ENCODE measurements at regions not wholly inside any gene's neighbourhood (a gene's known extent, or its start where the extent isn't known, plus 50 kb on each side); places are given as distances from the start of the nearest gene placed in this dataset.

DNA sequence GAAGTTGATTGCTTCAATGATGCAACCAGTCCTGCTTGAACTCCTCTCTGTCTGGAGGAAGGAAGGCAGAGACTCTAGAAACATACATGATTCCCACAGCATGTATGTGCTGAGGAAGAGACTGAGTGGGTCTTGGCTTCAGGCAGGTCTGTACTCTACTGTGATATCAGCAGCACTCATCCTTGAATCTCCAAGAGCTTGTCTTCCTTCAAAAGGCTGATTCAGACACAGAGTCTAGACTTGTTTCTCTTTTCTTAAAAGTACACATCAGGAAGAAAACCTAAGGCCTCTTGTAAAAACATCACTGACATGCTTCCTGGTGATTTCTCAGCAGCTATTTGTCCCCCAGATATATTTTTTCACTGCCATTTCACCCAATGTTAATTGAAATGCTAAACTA, 155.7 kb upstream of the HEY2 start:
- H3K27ac ChIP-seq (ENCODE audit: low read depth in 1 of 2, low read length in 1 of 2): no peak overlapping the region
- no peak overlapping the region for H3K4me3 ChIP-seq (ENCODE audit: low read length in 2 of 2)
- no peaks in the 10 kb centered on the region for H3K9me3 ChIP-seq (ENCODE audit: control insufficient read depth in 2 of 2, insufficient read depth in 1 of 2, low read length in 1 of 2)
- H3K4me1 ChIP-seq (ENCODE audit: control insufficient read depth in 2 of 2, insufficient read depth in 2 of 2, low read length in 2 of 2): no peaks in the 10 kb centered on the region
- no peak for DNase-seq (ENCODE audit: low read depth in 6 of 9, low spot score in 9 of 9)
- no peaks in the 10 kb centered on the region for H3K27me3 ChIP-seq (ENCODE audit: control insufficient read depth in 2 of 2, insufficient read depth in 1 of 2, low read length in 1 of 2)
- no peaks in the 10 kb centered on the region for H3K36me3 ChIP-seq (ENCODE audit: control insufficient read depth in 2 of 2, insufficient read depth in 2 of 2, low read length in 1 of 2)

GRCh38 chr6:125596020-125596419, 153.4 kb upstream of the HEY2 start:
- DNase-seq (ENCODE audit: low read depth in 6 of 9, low spot score in 9 of 9): no peak
- 91% methylated on average over 3 of the region's 3 CpGs for WGBS

DNA sequence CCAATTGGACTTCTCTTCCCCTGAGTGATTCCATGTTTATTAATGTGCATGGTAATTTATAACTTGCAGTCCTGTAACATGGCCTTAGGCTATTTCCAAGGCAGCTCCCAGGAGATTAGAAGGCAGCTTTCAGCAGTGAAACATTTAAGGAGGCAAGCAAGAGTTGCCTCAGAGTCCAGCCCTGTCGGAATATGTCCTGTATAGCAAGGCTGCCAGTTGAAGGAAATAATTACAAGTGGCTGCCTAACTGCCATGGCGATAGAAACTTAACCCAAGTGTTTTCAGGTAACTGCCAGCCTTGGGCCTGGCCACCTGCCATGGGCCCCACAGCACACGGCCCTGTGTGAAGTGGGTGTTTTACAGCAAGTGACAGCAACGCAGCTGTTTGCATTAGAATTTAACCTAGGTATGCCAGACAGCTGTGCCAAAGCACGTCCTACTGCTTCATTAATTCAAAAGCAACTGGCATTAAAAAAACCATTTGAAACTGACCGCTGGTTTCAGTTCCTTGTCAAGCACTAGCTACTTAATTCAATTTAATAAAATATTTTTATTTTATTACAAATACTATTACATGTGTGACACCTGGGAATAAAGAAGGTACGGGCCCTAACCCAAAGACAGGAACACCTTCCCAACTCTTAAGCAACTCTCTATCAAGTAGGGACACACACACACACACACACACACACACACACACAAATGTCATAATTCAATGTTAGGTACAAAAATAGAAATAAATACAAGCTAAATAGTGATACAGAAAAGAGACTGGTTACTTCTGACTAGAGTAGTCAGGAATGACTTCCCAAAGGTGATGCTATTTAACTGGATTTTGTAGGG, 151.8 kb upstream of the HEY2 start:
- WGBS: 90% methylated on average over 7 of the region's 7 CpGs

More at GRCh38 chr6:125596020-125596419, 153.4 kb upstream of the HEY2 start:
- H3K4me3 ChIP-seq (ENCODE audit: low read length in 2 of 2): no peak overlapping the region
- no peaks in the 10 kb centered on the region for H3K27me3 ChIP-seq (ENCODE audit: control insufficient read depth in 2 of 2, insufficient read depth in 1 of 2, low read length in 1 of 2)
- no peaks in the 10 kb centered on the region for H3K36me3 ChIP-seq (ENCODE audit: control insufficient read depth in 2 of 2, insufficient read depth in 2 of 2, low read length in 1 of 2)
- no peaks in the 10 kb centered on the region for H3K9me3 ChIP-seq (ENCODE audit: control insufficient read depth in 2 of 2, insufficient read depth in 1 of 2, low read length in 1 of 2)
- H3K27ac ChIP-seq (ENCODE audit: low read depth in 1 of 2, low read length in 1 of 2): no peak overlapping the region
- no peaks in the 10 kb centered on the region for H3K4me1 ChIP-seq (ENCODE audit: control insufficient read depth in 2 of 2, insufficient read depth in 2 of 2, low read length in 2 of 2)

GRCh38 chr6:125598422-125598821, 151.0 kb upstream of the HEY2 start:
- WGBS: 92% methylated on average over 5 of the region's 5 CpGs
- DNase-seq (ENCODE audit: low read depth in 6 of 9, low spot score in 9 of 9): no peak

More for the DNA sequence above, 151.8 kb upstream of the HEY2 start:
- no peak for DNase-seq (ENCODE audit: low read depth in 6 of 9, low spot score in 9 of 9)
- Histone ChIP-seq H3K9me3 (ENCODE audit: control insufficient read depth in 2 of 2, insufficient read depth in 1 of 2, low read length in 1 of 2) (no peaks in the 10 kb centered on the region), H3K27ac (ENCODE audit: low read depth in 1 of 2, low read length in 1 of 2) (no peak overlapping the region), H3K27me3 (ENCODE audit: control insufficient read depth in 2 of 2, insufficient read depth in 1 of 2, low read length in 1 of 2) (no peaks in the 10 kb centered on the region), H3K4me1 (ENCODE audit: control insufficient read depth in 2 of 2, insufficient read depth in 2 of 2, low read length in 2 of 2) (no peaks in the 10 kb centered on the region), H3K4me3 (ENCODE audit: low read length in 2 of 2) (no peak overlapping the region), H3K36me3 (ENCODE audit: control insufficient read depth in 2 of 2, insufficient read depth in 2 of 2, low read length in 1 of 2) (no peaks in the 10 kb centered on the region)

DNA sequence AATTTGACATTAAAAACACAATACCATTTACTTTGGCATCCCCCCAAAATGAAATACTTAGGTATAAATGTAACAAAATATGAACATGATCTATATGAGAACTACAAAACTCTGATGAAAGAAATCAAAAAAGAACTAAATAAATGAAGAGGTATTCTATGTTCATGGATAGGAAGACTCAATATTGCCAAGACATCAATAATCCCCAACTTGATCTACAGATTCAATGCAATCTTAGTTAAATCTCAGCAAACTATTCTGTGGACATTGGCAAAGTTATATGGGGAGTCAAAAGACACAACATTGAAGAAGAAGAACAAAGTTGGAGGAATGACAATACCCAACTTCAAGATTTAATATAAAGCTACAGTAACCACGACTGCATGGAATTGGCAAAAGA, 145.2 kb upstream of the HEY2 start:
- no peaks in the 10 kb centered on the region for H3K36me3 ChIP-seq (ENCODE audit: control insufficient read depth in 2 of 2, insufficient read depth in 2 of 2, low read length in 1 of 2)
- DNase-seq (ENCODE audit: low read depth in 6 of 9, low spot score in 9 of 9): no peak
- no peak overlapping the region for H3K27ac ChIP-seq (ENCODE audit: low read depth in 1 of 2, low read length in 1 of 2)
- no peaks in the 10 kb centered on the region for H3K4me1 ChIP-seq (ENCODE audit: control insufficient read depth in 2 of 2, insufficient read depth in 2 of 2, low read length in 2 of 2)
- no peaks in the 10 kb centered on the region for H3K27me3 ChIP-seq (ENCODE audit: control insufficient read depth in 2 of 2, insufficient read depth in 1 of 2, low read length in 1 of 2)
- no peak overlapping the region for H3K4me3 ChIP-seq (ENCODE audit: low read length in 2 of 2)
- no peaks in the 10 kb centered on the region for H3K9me3 ChIP-seq (ENCODE audit: control insufficient read depth in 2 of 2, insufficient read depth in 1 of 2, low read length in 1 of 2)
- WGBS: 89% methylated on average over 1 of the region's 1 CpG

More at GRCh38 chr6:125598422-125598821, 151.0 kb upstream of the HEY2 start:
- no peaks in the 10 kb centered on the region for H3K36me3 ChIP-seq (ENCODE audit: control insufficient read depth in 2 of 2, insufficient read depth in 2 of 2, low read length in 1 of 2)
- no peak overlapping the region for H3K27ac ChIP-seq (ENCODE audit: low read depth in 1 of 2, low read length in 1 of 2)
- H3K27me3 ChIP-seq (ENCODE audit: control insufficient read depth in 2 of 2, insufficient read depth in 1 of 2, low read length in 1 of 2): no peaks in the 10 kb centered on the region
- no peaks in the 10 kb centered on the region for H3K9me3 ChIP-seq (ENCODE audit: control insufficient read depth in 2 of 2, insufficient read depth in 1 of 2, low read length in 1 of 2)
- H3K4me3 ChIP-seq (ENCODE audit: low read length in 2 of 2): no peak overlapping the region
- H3K4me1 ChIP-seq (ENCODE audit: control insufficient read depth in 2 of 2, insufficient read depth in 2 of 2, low read length in 2 of 2): no peaks in the 10 kb centered on the region

- Histone ChIP-seq H3K9me3 (ENCODE audit: control insufficient read depth in 2 of 2, insufficient read depth in 1 of 2, low read length in 1 of 2) (no peaks in the 10 kb centered on the region), H3K36me3 (ENCODE audit: control insufficient read depth in 2 of 2, insufficient read depth in 2 of 2, low read length in 1 of 2) (no peaks in the 10 kb centered on the region), H3K27ac (ENCODE audit: low read depth in 1 of 2, low read length in 1 of 2) (no peak overlapping the region), H3K27me3 (ENCODE audit: control insufficient read depth in 2 of 2, insufficient read depth in 1 of 2, low read length in 1 of 2) (no peaks in the 10 kb centered on the region), H3K4me1 (ENCODE audit: control insufficient read depth in 2 of 2, insufficient read depth in 2 of 2, low read length in 2 of 2) (no peaks in the 10 kb centered on the region), H3K4me3 (ENCODE audit: low read length in 2 of 2) (no peak overlapping the region)
- WGBS: 94% methylated on average over 11 of the region's 11 CpGs
- no peak for DNase-seq (ENCODE audit: low read depth in 6 of 9, low spot score in 9 of 9)
These were observed 137.7 kb upstream of the HEY2 start for GRCh38 chr6:125611573-125612344.

- Histone ChIP-seq H3K9me3 (ENCODE audit: control insufficient read depth in 2 of 2, insufficient read depth in 1 of 2, low read length in 1 of 2) (no peaks in the 10 kb centered on the region), H3K36me3 (ENCODE audit: control insufficient read depth in 2 of 2, insufficient read depth in 2 of 2, low read length in 1 of 2) (no peaks in the 10 kb centered on the region), H3K27ac (ENCODE audit: low read depth in 1 of 2, low read length in 1 of 2) (no peak overlapping the region), H3K4me3 (ENCODE audit: low read length in 2 of 2) (no peak overlapping the region), H3K4me1 (ENCODE audit: control insufficient read depth in 2 of 2, insufficient read depth in 2 of 2, low read length in 2 of 2) (no peaks in the 10 kb centered on the region), H3K27me3 (ENCODE audit: control insufficient read depth in 2 of 2, insufficient read depth in 1 of 2, low read length in 1 of 2) (no peaks in the 10 kb centered on the region)
- no peak for DNase-seq (ENCODE audit: low read depth in 6 of 9, low spot score in 9 of 9)
- WGBS: 88% methylated on average over 3 of the region's 3 CpGs
These were observed 137.0 kb upstream of the HEY2 start for GRCh38 chr6:125612345-125612846.

DNA sequence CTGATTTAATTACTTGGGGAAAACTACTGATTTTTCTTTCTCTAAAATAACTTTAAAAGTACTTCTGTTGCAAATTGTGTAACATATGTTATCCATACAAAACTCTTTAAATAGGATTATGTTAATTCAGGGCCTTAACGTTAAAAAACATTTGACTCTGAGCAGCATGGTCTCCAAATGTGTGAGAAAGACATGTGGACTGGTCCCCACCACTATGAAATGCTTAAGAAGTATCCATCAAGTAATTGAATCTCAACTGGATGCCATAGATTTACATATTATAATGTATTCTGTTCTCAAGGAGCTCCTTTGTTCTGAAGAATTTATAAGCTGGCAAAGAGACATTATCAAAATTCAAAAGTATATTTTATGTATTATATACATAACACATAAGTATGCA, 130.8 kb upstream of the HEY2 start:
- Histone ChIP-seq H3K27me3 (ENCODE audit: control insufficient read depth in 2 of 2, insufficient read depth in 1 of 2, low read length in 1 of 2) (no peaks in the 10 kb centered on the region), H3K4me1 (ENCODE audit: control insufficient read depth in 2 of 2, insufficient read depth in 2 of 2, low read length in 2 of 2) (no peaks in the 10 kb centered on the region), H3K36me3 (ENCODE audit: control insufficient read depth in 2 of 2, insufficient read depth in 2 of 2, low read length in 1 of 2) (no peaks in the 10 kb centered on the region), H3K27ac (ENCODE audit: low read depth in 1 of 2, low read length in 1 of 2) (no peak overlapping the region), H3K9me3 (ENCODE audit: control insufficient read depth in 2 of 2, insufficient read depth in 1 of 2, low read length in 1 of 2) (no peaks in the 10 kb centered on the region), H3K4me3 (ENCODE audit: low read length in 2 of 2) (no peak overlapping the region)
- no peak for DNase-seq (ENCODE audit: low read depth in 6 of 9, low spot score in 9 of 9)
- WGBS: 90% methylated on average over 1 of the region's 1 CpG

- no peaks in the 10 kb centered on the region for H3K4me1 ChIP-seq (ENCODE audit: control insufficient read depth in 2 of 2, insufficient read depth in 2 of 2, low read length in 2 of 2)
- no peak overlapping the region for H3K27ac ChIP-seq (ENCODE audit: low read depth in 1 of 2, low read length in 1 of 2)
- no peaks in the 10 kb centered on the region for H3K9me3 ChIP-seq (ENCODE audit: control insufficient read depth in 2 of 2, insufficient read depth in 1 of 2, low read length in 1 of 2)
- DNase-seq (ENCODE audit: low read depth in 6 of 9, low spot score in 9 of 9): no peak
- no peaks in the 10 kb centered on the region for H3K27me3 ChIP-seq (ENCODE audit: control insufficient read depth in 2 of 2, insufficient read depth in 1 of 2, low read length in 1 of 2)
- H3K36me3 ChIP-seq (ENCODE audit: control insufficient read depth in 2 of 2, insufficient read depth in 2 of 2, low read length in 1 of 2): no peaks in the 10 kb centered on the region
- H3K4me3 ChIP-seq (ENCODE audit: low read length in 2 of 2): no peak overlapping the region
These were observed 126.3 kb upstream of the HEY2 start for GRCh38 chr6:125623085-125623484.

Measured in thymus (tissue), 11 donors.